MM.1S (cell line): ENCODE measurements at regions not wholly inside any gene's neighbourhood (a gene's known extent, or its start where the extent isn't known, plus 50 kb on each side); places are given as distances from the start of the nearest gene placed in this dataset.

Source experiments
- DNase-seq: peaks from one replicate; pipeline ENCODE4 v3.0.0-alpha.2; 2015
- H2AFZ ChIP-seq: fragments of 300-600 bp; sonication (generic); 2 replicates; pipeline ENCODE4 v1.6.0; 2016; ENCODE audit warnings: antibody characterized with exemption, low read length
- H3F3A ChIP-seq: fragments of 300-600 bp; sonication (generic); 2 replicates; pipeline ENCODE4 v1.6.1; 2016; ENCODE audit warnings: mild to moderate bottlenecking, antibody characterized with exemption, low read length, moderate library complexity, mixed read lengths; ENCODE audit not compliant: insufficient read depth
- H3K27ac ChIP-seq: fragments of 300-600 bp; sonication (generic); 2 replicates; pipeline ENCODE4 v1.5.1; 2016; ENCODE audit warnings: mild to moderate bottlenecking, low read length
- H3K27me3 ChIP-seq: fragments of 300-600 bp; sonication (generic); replicated peaks from 2 replicates; pipeline ENCODE4 v1.6.0; 2016; ENCODE audit warnings: low read length; ENCODE audit not compliant: insufficient read depth
- H3K36me3 ChIP-seq: fragments of 300-600 bp; sonication (generic); replicated peaks from 2 replicates; pipeline ENCODE4 v1.6.1; 2016; ENCODE audit warnings: mild to moderate bottlenecking, low read length, mixed read lengths; ENCODE audit not compliant: insufficient read depth
- H3K4me1 ChIP-seq: fragments of 300-600 bp; sonication (generic); 2 replicates; pipeline ENCODE4 v1.6.1; 2016; ENCODE audit warnings: low read length, mixed read lengths
- H3K4me2 ChIP-seq: fragments of 300-600 bp; sonication (generic); 2 replicates; pipeline ENCODE4 v1.6.0; 2016; ENCODE audit warnings: low read depth, low read length
- H3K4me3 ChIP-seq: fragments of 300-600 bp; sonication (generic); 2 replicates; pipeline ENCODE4 v1.5.1; 2016; ENCODE audit warnings: low read length, mixed read lengths
- H3K79me2 ChIP-seq: fragments of 300-600 bp; sonication (generic); 2 replicates; pipeline ENCODE4 v1.6.1; 2016; ENCODE audit warnings: mixed run types, low read length, mixed read lengths
- H3K9ac ChIP-seq: fragments of 300-600 bp; sonication (generic); 2 replicates; pipeline ENCODE4 v1.6.1; 2016; ENCODE audit warnings: low read length, mixed read lengths
- H3K9me2 ChIP-seq: fragments of 300-600 bp; sonication (generic); replicated peaks from 2 replicates; pipeline ENCODE4 v1.6.1; 2016; ENCODE audit warnings: mild to moderate bottlenecking, low read length, mixed read lengths; ENCODE audit not compliant: insufficient read depth
- H3K9me3 ChIP-seq: fragments of 300-600 bp; sonication (generic); replicated peaks from 2 replicates; pipeline ENCODE4 v1.6.1; 2016; ENCODE audit warnings: mild to moderate bottlenecking, low read length, mixed read lengths; ENCODE audit not compliant: insufficient read depth
- H4K20me1 ChIP-seq: fragments of 300-600 bp; sonication (generic); 2 replicates; pipeline ENCODE4 v1.6.1; 2016; ENCODE audit warnings: mild to moderate bottlenecking, low read length, moderate library complexity, mixed read lengths; ENCODE audit not compliant: insufficient read depth
- CTCF ChIP-seq: fragments of 300-600 bp; sonication (generic); IDR thresholded peaks from 2 replicates; pipeline ENCODE4 v1.5.1; 2016; ENCODE audit warnings: antibody characterized with exemption, low read length, mixed read lengths
- EZH2 ChIP-seq: fragments of 300-600 bp; sonication (generic); optimal IDR thresholded peaks from 2 replicates; pipeline ENCODE3; 2017; ENCODE audit warnings: low read depth, mild to moderate bottlenecking, antibody characterized with exemption, low read length, mixed read lengths
- EZH2phosphoT487 ChIP-seq: fragments of 300-600 bp; sonication (generic); IDR thresholded peaks from 2 replicates; pipeline ENCODE4 v1.6.1; 2018; ENCODE audit warnings: antibody characterized with exemption, low read length

- Histone ChIP-seq H3K4me3 (no peak overlapping the region), H3F3A (no peaks in the 10 kb centered on the region), H3K27me3 (no peaks in the 10 kb centered on the region), H3K4me2 (no peak overlapping the region), H3K9me2 (no peaks in the 10 kb centered on the region), H2AFZ (no peak overlapping the region), H3K4me1 (no peaks in the 10 kb centered on the region), H3K9me3 (no peaks in the 10 kb centered on the region), H3K79me2 (no peaks in the 10 kb centered on the region), H4K20me1 (no peaks in the 10 kb centered on the region), H3K36me3 (no peaks in the 10 kb centered on the region), H3K27ac (no peak overlapping the region), H3K9ac (no peak overlapping the region)
- no peak for DNase-seq
- TF ChIP-seq CTCF (no peak), EZH2phosphoT487 (no peak), EZH2 (no peak)
Observed at GRCh38 chr18:61676773-61677434, 215.9 kb downstream of the RNF152 start.

GRCh38 chr18:61669320-61669719 lies 223.5 kb downstream of the RNF152 start:
- Histone ChIP-seq H3F3A (no peaks in the 10 kb centered on the region), H3K36me3 (no peaks in the 10 kb centered on the region), H3K4me3 (no peak overlapping the region), H4K20me1 (no peaks in the 10 kb centered on the region), H3K4me2 (no peak overlapping the region), H3K9me2 (no peaks in the 10 kb centered on the region), H3K27me3 (no peaks in the 10 kb centered on the region), H3K9ac (no peak overlapping the region), H3K79me2 (no peaks in the 10 kb centered on the region), H3K27ac (no peak overlapping the region), H2AFZ (no peak overlapping the region), H3K4me1 (no peaks in the 10 kb centered on the region), H3K9me3 (no peaks in the 10 kb centered on the region)
- DNase-seq: no peak
- TF ChIP-seq EZH2phosphoT487: no peak
- TF ChIP-seq CTCF: no peak
- TF ChIP-seq EZH2: no peak

GRCh38 chr18:61666876-61667590 lies 225.8 kb downstream of the RNF152 start:
- TF ChIP-seq EZH2phosphoT487 (no peak), EZH2 (no peak), CTCF (no peak)
- no peaks in the 10 kb centered on the region for H3K36me3 ChIP-seq
- no peaks in the 10 kb centered on the region for H3K4me1 ChIP-seq
- H3K4me2 ChIP-seq: no peak overlapping the region
- H2AFZ ChIP-seq: no peak overlapping the region
- H3F3A ChIP-seq: no peaks in the 10 kb centered on the region
- no peaks in the 10 kb centered on the region for H4K20me1 ChIP-seq
- H3K4me3 ChIP-seq: no peak overlapping the region
- H3K9me2 ChIP-seq: no peaks in the 10 kb centered on the region
- no peaks in the 10 kb centered on the region for H3K79me2 ChIP-seq
- H3K27ac ChIP-seq: no peak overlapping the region
- no peak overlapping the region for H3K9ac ChIP-seq
- DNase-seq: no peak
- H3K9me3 ChIP-seq: no peaks in the 10 kb centered on the region
- H3K27me3 ChIP-seq: no peaks in the 10 kb centered on the region
